ENCODE measurements at regions not wholly inside any gene's neighbourhood (a gene's known extent, or its start where the extent isn't known, plus 50 kb on each side); places are given as distances from the start of the nearest gene placed in this dataset.
"Not testable (repeated sequence)": the region's sequence is repeated elsewhere in the genome, so short reads cannot be mapped to it uniquely, and the experiment has no call there.

- DNase-seq, result no peak
- ATAC-seq (replicated peaks), result no peak
- Mint-ChIP-seq H3K36me3 (ENCODE audit: insufficient read depth) (no peaks in the 10 kb centered on the region), H3K4me3 (no peak overlapping the region), H3K4me1 (ENCODE audit: low read depth in 2 of 2) (no peaks in the 10 kb centered on the region), H3K27ac (no peak overlapping the region), H3K27me3 (no peaks in the 10 kb centered on the region), H3K9me3 (peaks cover 4 to 5% of the 10 kb centered on the region in 2 donors)
Measured at GRCh38 chr4:138646383-138646782, 369.2 kb upstream of the NOCT start.

- Mint-ChIP-seq H3K27me3 (no peaks in the 10 kb centered on the region), H3K36me3 (ENCODE audit: insufficient read depth) (no peaks in the 10 kb centered on the region), H3K9me3 (peaks cover 5 to 11% of the 10 kb centered on the region in 2 donors), H3K4me3 (no peak overlapping the region), H3K4me1 (ENCODE audit: low read depth in 2 of 2) (no peaks in the 10 kb centered on the region), H3K27ac (no peak overlapping the region)
- no peak for DNase-seq
- ATAC-seq (replicated peaks), result no peak
Measured at GRCh38 chr4:138645289-138645688, 370.3 kb upstream of the NOCT start.

- H3K4me1 Mint-ChIP-seq (ENCODE audit: low read depth in 2 of 2), result no peaks in the 10 kb centered on the region
- no peak overlapping the region for H3K27ac Mint-ChIP-seq
- peaks cover 5 to 11% of the 10 kb centered on the region in 2 donors for H3K9me3 Mint-ChIP-seq
- DNase-seq (no peak), ATAC-seq (replicated peaks) (no peak)
- H3K4me3 Mint-ChIP-seq, result no peak overlapping the region
- no peaks in the 10 kb centered on the region for H3K27me3 Mint-ChIP-seq
- H3K36me3 Mint-ChIP-seq (ENCODE audit: insufficient read depth), result no peaks in the 10 kb centered on the region
Measured at GRCh38 chr4:138644322-138644721, 371.3 kb upstream of the NOCT start.

GRCh38 chr4:138643827-138644226 lies 371.8 kb upstream of the NOCT start:
- Mint-ChIP-seq H3K9me3 (peaks cover 5 to 11% of the 10 kb centered on the region in 2 donors), H3K27me3 (no peaks in the 10 kb centered on the region), H3K27ac (no peak overlapping the region), H3K4me3 (no peak overlapping the region), H3K4me1 (ENCODE audit: low read depth in 2 of 2) (no peaks in the 10 kb centered on the region), H3K36me3 (ENCODE audit: insufficient read depth) (no peaks in the 10 kb centered on the region)
- DNase-seq (no peak), ATAC-seq (replicated peaks) (no peak)

GRCh38 chr4:138639018-138639741 lies 376.4 kb upstream of the NOCT start:
- no peak for ATAC-seq (replicated peaks)

GRCh38 chr4:138636781-138637180 lies 378.8 kb upstream of the NOCT start:
- H3K36me3 Mint-ChIP-seq (ENCODE audit: insufficient read depth), result no peaks in the 10 kb centered on the region
- H3K27me3 Mint-ChIP-seq, result no peaks in the 10 kb centered on the region

More at GRCh38 chr4:138639018-138639741, 376.4 kb upstream of the NOCT start:
- H3K4me3 Mint-ChIP-seq, result no peak overlapping the region
- no peaks in the 10 kb centered on the region for H3K36me3 Mint-ChIP-seq (ENCODE audit: insufficient read depth)
- peaks cover 4 to 11% of the 10 kb centered on the region in 2 donors for H3K9me3 Mint-ChIP-seq
- no peak overlapping the region for H3K27ac Mint-ChIP-seq
- no peak for DNase-seq
- H3K4me1 Mint-ChIP-seq (ENCODE audit: low read depth in 2 of 2), result no peaks in the 10 kb centered on the region
- H3K27me3 Mint-ChIP-seq, result no peaks in the 10 kb centered on the region

GRCh38 chr4:138634915-138635314 lies 380.7 kb upstream of the NOCT start:
- DNase-seq (no peak), ATAC-seq (replicated peaks) (no peak)
- Mint-ChIP-seq H3K27ac (no peak overlapping the region), H3K4me3 (no peak overlapping the region), H3K9me3 (peaks cover 2 to 11% of the 10 kb centered on the region in 2 donors), H3K4me1 (ENCODE audit: low read depth in 2 of 2) (no peaks in the 10 kb centered on the region), H3K36me3 (ENCODE audit: insufficient read depth) (no peaks in the 10 kb centered on the region), H3K27me3 (no peaks in the 10 kb centered on the region)

More at GRCh38 chr4:138636781-138637180, 378.8 kb upstream of the NOCT start:
- H3K4me3 Mint-ChIP-seq, result no peak overlapping the region
- no peak for DNase-seq
- no peak overlapping the region for H3K27ac Mint-ChIP-seq
- H3K4me1 Mint-ChIP-seq (ENCODE audit: low read depth in 2 of 2), result no peaks in the 10 kb centered on the region
- peaks cover 5 to 21% of the 10 kb centered on the region in 2 donors for H3K9me3 Mint-ChIP-seq
- ATAC-seq (replicated peaks), result no peak

GRCh38 chr4:138633580-138633904 lies 382.0 kb upstream of the NOCT start:
- Mint-ChIP-seq H3K27me3 (no peaks in the 10 kb centered on the region), H3K36me3 (ENCODE audit: insufficient read depth) (no peaks in the 10 kb centered on the region), H3K4me1 (ENCODE audit: low read depth in 2 of 2) (no peaks in the 10 kb centered on the region), H3K27ac (no peak overlapping the region), H3K9me3 (peaks cover 2 to 11% of the 10 kb centered on the region in 2 donors), H3K4me3 (no peak overlapping the region)
- ATAC-seq (replicated peaks), result no peak
- no peak for DNase-seq

- no peaks in the 10 kb centered on the region for H3K36me3 Mint-ChIP-seq (ENCODE audit: insufficient read depth)
- H3K4me1 Mint-ChIP-seq (ENCODE audit: low read depth in 2 of 2), result no peaks in the 10 kb centered on the region
- no peak overlapping the region for H3K27ac Mint-ChIP-seq
- no peak for DNase-seq
- H3K4me3 Mint-ChIP-seq, result no peak overlapping the region
- H3K9me3 Mint-ChIP-seq, result peaks cover 2 to 11% of the 10 kb centered on the region in 2 donors
- H3K27me3 Mint-ChIP-seq, result no peaks in the 10 kb centered on the region
- no peak for ATAC-seq (replicated peaks)
Measured at GRCh38 chr4:138632856-138633579, 382.6 kb upstream of the NOCT start.

GRCh38 chr4:138630666-138631065 lies 384.9 kb upstream of the NOCT start:
- no peak for ATAC-seq (replicated peaks)
- Mint-ChIP-seq H3K4me3 (no peak overlapping the region), H3K9me3 (peaks cover 4 to 11% of the 10 kb centered on the region in 2 donors), H3K27ac (no peak overlapping the region), H3K36me3 (ENCODE audit: insufficient read depth) (no peaks in the 10 kb centered on the region), H3K27me3 (no peaks in the 10 kb centered on the region), H3K4me1 (ENCODE audit: low read depth in 2 of 2) (no peaks in the 10 kb centered on the region)
- DNase-seq, result no peak

GRCh38 chr4:138629669-138630068 lies 385.9 kb upstream of the NOCT start:
- Mint-ChIP-seq H3K9me3 (peaks cover 4 to 11% of the 10 kb centered on the region in 2 donors), H3K4me3 (no peak overlapping the region), H3K27ac (no peak overlapping the region), H3K4me1 (ENCODE audit: low read depth in 2 of 2) (no peaks in the 10 kb centered on the region), H3K27me3 (no peaks in the 10 kb centered on the region), H3K36me3 (ENCODE audit: insufficient read depth) (no peaks in the 10 kb centered on the region)
- DNase-seq (no peak), ATAC-seq (replicated peaks) (no peak)

GRCh38 chr4:138627096-138627495 lies 384.9 kb upstream of the SLC7A11 start:
- Mint-ChIP-seq H3K9me3 (peaks cover 0 to 2% of the 10 kb centered on the region in 2 donors), H3K4me1 (ENCODE audit: low read depth in 2 of 2) (no peaks in the 10 kb centered on the region), H3K27ac (no peak overlapping the region), H3K4me3 (no peak overlapping the region), H3K27me3 (no peaks in the 10 kb centered on the region), H3K36me3 (ENCODE audit: insufficient read depth) (no peaks in the 10 kb centered on the region)
- DNase-seq (no peak), ATAC-seq (replicated peaks) (no peak)

GRCh38 chr4:138622362-138622761 lies 380.2 kb upstream of the SLC7A11 start:
- H3K36me3 Mint-ChIP-seq (ENCODE audit: insufficient read depth); H3K27me3 Mint-ChIP-seq; H3K4me3 Mint-ChIP-seq; H3K9me3 Mint-ChIP-seq; H3K4me1 Mint-ChIP-seq (ENCODE audit: low read depth in 2 of 2); H3K27ac Mint-ChIP-seq; ATAC-seq (replicated peaks); DNase-seq: not testable (repeated sequence)

- ATAC-seq (replicated peaks) (no peak), DNase-seq (no peak)
- Mint-ChIP-seq H3K27me3 (no peaks in the 10 kb centered on the region), H3K36me3 (ENCODE audit: insufficient read depth) (no peaks in the 10 kb centered on the region), H3K4me1 (ENCODE audit: low read depth in 2 of 2) (no peaks in the 10 kb centered on the region), H3K9me3 (peaks cover 0 to under 1% of the 10 kb centered on the region in 2 donors), H3K27ac (no peak overlapping the region), H3K4me3 (no peak overlapping the region)
Measured at GRCh38 chr4:138616775-138617174, 374.6 kb upstream of the SLC7A11 start.

Data from effector memory CD8-positive, alpha-beta T cell (primary cell).